Liver (tissue), 8 donors: ENCODE measurements at regions not wholly inside any gene's neighbourhood (a gene's known extent, or its start where the extent isn't known, plus 50 kb on each side); places are given as distances from the start of the nearest gene placed in this dataset.

ENCODE experiments used
- DNase-seq: peaks from one replicate; pipeline ENCODE4 v3.0.0-alpha.2; 2017; ENCODE audit warnings: low spot score
- H3K27ac ChIP-seq, 2 donors: one replicate each; pipeline ENCODE4 v1.7.0; 2013; ENCODE audit warnings: inconsistent platforms in 2 of 2, low read length in 2 of 2, control low read depth in 1 of 2, low read depth in 1 of 2, mild to moderate bottlenecking in 1 of 2
- H3K27me3 ChIP-seq, 4 donors: one replicate each; pipeline versions ENCODE4 v1.6.1 to v1.7.0; 2013; ENCODE audit warnings: low read length in 3 of 4, inconsistent platforms in 1 of 4, mild to moderate bottlenecking in 1 of 4, moderate library complexity in 1 of 4; ENCODE audit not compliant: control insufficient read depth in 4 of 4, insufficient read depth in 4 of 4
- H3K36me3 ChIP-seq, 4 donors: one replicate each; pipeline versions ENCODE4 v1.6.1 to v1.7.0; 2013; ENCODE audit warnings: low read length in 3 of 4, mild to moderate bottlenecking in 3 of 4, low read depth in 1 of 4, moderate library complexity in 1 of 4; ENCODE audit not compliant: control insufficient read depth in 4 of 4, insufficient read depth in 3 of 4
- H3K4me1 ChIP-seq, 4 donors: one replicate each; pipeline versions ENCODE4 v1.6.1 to v1.7.0; 2013; ENCODE audit warnings: low read length in 3 of 4, mild to moderate bottlenecking in 3 of 4, moderate library complexity in 1 of 4; ENCODE audit not compliant: control insufficient read depth in 4 of 4, insufficient read depth in 4 of 4
- H3K4me3 ChIP-seq, 3 donors: one replicate each; pipeline versions ENCODE4 v1.6.1 to v1.7.0; 2013; ENCODE audit warnings: low read length in 3 of 3, control low read depth in 1 of 3, low read depth in 1 of 3, mild to moderate bottlenecking in 1 of 3
- H3K9ac ChIP-seq, 2 donors: one replicate each; pipeline ENCODE4 v1.7.0; 2013; ENCODE audit warnings: low read length in 2 of 2, mild to moderate bottlenecking in 2 of 2, moderate library complexity in 2 of 2, control low read depth in 1 of 2, low read depth in 1 of 2
- H3K9me3 ChIP-seq, 4 donors: one replicate each; pipeline versions ENCODE4 v1.6.1 to v1.7.0; 2013; ENCODE audit warnings: low read length in 3 of 4; ENCODE audit not compliant: control insufficient read depth in 4 of 4
- EGR1 ChIP-seq, 2 donors: IDR thresholded peaks; 2 replicates each; pipeline ENCODE4 v1.6.1; 2016 to 2018; ENCODE audit warnings: antibody characterized with exemption in 2 of 2, low read depth in 2 of 2
- FOXA2 ChIP-seq: IDR thresholded peaks from 2 replicates; pipeline ENCODE4 v1.6.1; 2016; ENCODE audit warnings: antibody characterized with exemption
- GABPA ChIP-seq, 2 donors: IDR thresholded peaks in 1 of 2; conservative IDR thresholded peaks in 1 of 2; 2 replicates each; pipeline ENCODE4 v1.6.1; 2016; ENCODE audit warnings: antibody characterized with exemption in 2 of 2, mild to moderate bottlenecking in 1 of 2, moderate library complexity in 1 of 2
- HNF4A ChIP-seq, 2 donors: conservative IDR thresholded peaks; 2 replicates each; pipeline ENCODE4 v1.6.1; 2016; ENCODE audit warnings: antibody characterized with exemption in 2 of 2, mild to moderate bottlenecking in 2 of 2
- HNF4G ChIP-seq: IDR thresholded peaks from 2 replicates; pipeline ENCODE4 v1.6.1; 2016; ENCODE audit warnings: antibody characterized with exemption
- JUND ChIP-seq, 2 donors: IDR thresholded peaks; 2 replicates each; pipeline ENCODE4 v1.6.1; 2016; ENCODE audit warnings: antibody characterized with exemption in 2 of 2
- NR2F2 ChIP-seq: IDR thresholded peaks from 2 replicates; pipeline ENCODE4 v1.6.1; 2016; ENCODE audit warnings: antibody characterized with exemption
- RAD21 ChIP-seq, 2 donors: IDR thresholded peaks; 2 replicates each; pipeline ENCODE4 v1.6.1; 2016; ENCODE audit warnings: antibody characterized with exemption in 2 of 2, mild to moderate bottlenecking in 2 of 2
- RXRA ChIP-seq, 2 donors: IDR thresholded peaks; 2 replicates each; pipeline ENCODE4 v1.6.1; 2017 to 2018; ENCODE audit warnings: antibody characterized with exemption in 2 of 2, mild to moderate bottlenecking in 1 of 2
- SP1 ChIP-seq: IDR thresholded peaks from 2 replicates; pipeline ENCODE4 v1.6.1; 2018; ENCODE audit warnings: antibody characterized with exemption, mild to moderate bottlenecking
- TAF1 ChIP-seq: conservative IDR thresholded peaks from 2 replicates; pipeline ENCODE4 v1.6.1; 2016; ENCODE audit warnings: antibody characterized with exemption, mild to moderate bottlenecking
- YY1 ChIP-seq: IDR thresholded peaks from 2 replicates; pipeline ENCODE4 v1.6.1; 2016; ENCODE audit warnings: antibody characterized with exemption, mild to moderate bottlenecking
- whole genome bisulfite sequencing: extraction: QIAGEN DNeasy Blood & Tissue Kit; methylation state at CpG from one replicate; pipeline ENCODE4 v1.1.7; 2013; 5-methylcytosine and 5-hydroxymethylcytosine counted together
- TF ChIP-seq, protein P1 (sequence below): IDR thresholded peaks from 2 replicates; pipeline ENCODE4 v1.6.1; 2016; ENCODE audit warnings: antibody characterized with exemption
- TF ChIP-seq, protein P2 (sequence below): fragments of 150-350 bp; IDR thresholded peaks from 2 replicates; pipeline ENCODE4 v1.5.1; 2017; ENCODE audit warnings: improper control_type of control experiment, low read depth, low read length; ENCODE audit not compliant: missing input control
- TF ChIP-seq, protein P3 (sequence below): IDR thresholded peaks from 2 replicates; pipeline ENCODE4 v1.6.1; 2016; ENCODE audit warnings: antibody characterized with exemption
- TF ChIP-seq, protein P4 (sequence below): IDR thresholded peaks from 2 replicates; pipeline ENCODE4 v1.6.1; 2016; ENCODE audit warnings: antibody characterized with exemption, mild to moderate bottlenecking
- TF ChIP-seq, protein P5 (sequence below): IDR thresholded peaks from 2 replicates; pipeline ENCODE4 v1.6.1; 2016; ENCODE audit warnings: antibody characterized with exemption
- donor health status: healthy.
- donor health status: healthy.
- donor health status: healthy.
- donor health status: healthy.
- donor health status: healthy.

DNA sequence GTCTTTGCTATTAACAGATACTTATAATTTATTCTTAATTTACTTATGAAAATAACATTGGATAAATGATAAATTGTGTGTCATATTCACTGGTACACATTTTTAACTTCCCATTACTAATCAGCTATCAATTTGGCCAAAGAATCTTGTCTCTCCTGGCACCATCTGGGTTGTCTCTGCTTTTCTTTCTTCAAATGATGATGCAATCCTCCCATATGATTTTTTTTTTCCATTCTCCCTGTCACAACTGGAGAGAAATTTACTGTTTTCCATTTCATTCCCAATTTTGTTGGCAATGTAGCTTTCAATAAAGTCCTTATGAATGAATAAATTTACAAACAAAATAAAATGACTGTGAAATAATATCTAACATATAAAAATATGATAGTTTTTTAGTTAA lies 743.7 kb upstream of the EPHA6 start:
- DNase-seq, result no peak
- TF ChIP-seq, protein P1, sequence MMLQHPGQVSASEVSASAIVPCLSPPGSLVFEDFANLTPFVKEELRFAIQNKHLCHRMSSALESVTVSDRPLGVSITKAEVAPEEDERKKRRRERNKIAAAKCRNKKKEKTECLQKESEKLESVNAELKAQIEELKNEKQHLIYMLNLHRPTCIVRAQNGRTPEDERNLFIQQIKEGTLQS, result no peak
- TF ChIP-seq NR2F2 (no peak), JUND (IDR thresholded peaks at IDR 0.05) (no peak), HNF4G (no peak), HNF4A (conservative IDR thresholded peaks at IDR 0.05) (no peak), SP1 (no peak), RXRA (IDR thresholded peaks at IDR 0.05) (no peak)
- TF ChIP-seq, protein P2, sequence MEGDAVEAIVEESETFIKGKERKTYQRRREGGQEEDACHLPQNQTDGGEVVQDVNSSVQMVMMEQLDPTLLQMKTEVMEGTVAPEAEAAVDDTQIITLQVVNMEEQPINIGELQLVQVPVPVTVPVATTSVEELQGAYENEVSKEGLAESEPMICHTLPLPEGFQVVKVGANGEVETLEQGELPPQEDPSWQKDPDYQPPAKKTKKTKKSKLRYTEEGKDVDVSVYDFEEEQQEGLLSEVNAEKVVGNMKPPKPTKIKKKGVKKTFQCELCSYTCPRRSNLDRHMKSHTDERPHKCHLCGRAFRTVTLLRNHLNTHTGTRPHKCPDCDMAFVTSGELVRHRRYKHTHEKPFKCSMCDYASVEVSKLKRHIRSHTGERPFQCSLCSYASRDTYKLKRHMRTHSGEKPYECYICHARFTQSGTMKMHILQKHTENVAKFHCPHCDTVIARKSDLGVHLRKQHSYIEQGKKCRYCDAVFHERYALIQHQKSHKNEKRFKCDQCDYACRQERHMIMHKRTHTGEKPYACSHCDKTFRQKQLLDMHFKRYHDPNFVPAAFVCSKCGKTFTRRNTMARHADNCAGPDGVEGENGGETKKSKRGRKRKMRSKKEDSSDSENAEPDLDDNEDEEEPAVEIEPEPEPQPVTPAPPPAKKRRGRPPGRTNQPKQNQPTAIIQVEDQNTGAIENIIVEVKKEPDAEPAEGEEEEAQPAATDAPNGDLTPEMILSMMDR, result no peak
- TF ChIP-seq, protein P3, sequence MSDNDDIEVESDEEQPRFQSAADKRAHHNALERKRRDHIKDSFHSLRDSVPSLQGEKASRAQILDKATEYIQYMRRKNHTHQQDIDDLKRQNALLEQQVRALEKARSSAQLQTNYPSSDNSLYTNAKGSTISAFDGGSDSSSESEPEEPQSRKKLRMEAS, result no peak
- TF ChIP-seq, protein P4, sequence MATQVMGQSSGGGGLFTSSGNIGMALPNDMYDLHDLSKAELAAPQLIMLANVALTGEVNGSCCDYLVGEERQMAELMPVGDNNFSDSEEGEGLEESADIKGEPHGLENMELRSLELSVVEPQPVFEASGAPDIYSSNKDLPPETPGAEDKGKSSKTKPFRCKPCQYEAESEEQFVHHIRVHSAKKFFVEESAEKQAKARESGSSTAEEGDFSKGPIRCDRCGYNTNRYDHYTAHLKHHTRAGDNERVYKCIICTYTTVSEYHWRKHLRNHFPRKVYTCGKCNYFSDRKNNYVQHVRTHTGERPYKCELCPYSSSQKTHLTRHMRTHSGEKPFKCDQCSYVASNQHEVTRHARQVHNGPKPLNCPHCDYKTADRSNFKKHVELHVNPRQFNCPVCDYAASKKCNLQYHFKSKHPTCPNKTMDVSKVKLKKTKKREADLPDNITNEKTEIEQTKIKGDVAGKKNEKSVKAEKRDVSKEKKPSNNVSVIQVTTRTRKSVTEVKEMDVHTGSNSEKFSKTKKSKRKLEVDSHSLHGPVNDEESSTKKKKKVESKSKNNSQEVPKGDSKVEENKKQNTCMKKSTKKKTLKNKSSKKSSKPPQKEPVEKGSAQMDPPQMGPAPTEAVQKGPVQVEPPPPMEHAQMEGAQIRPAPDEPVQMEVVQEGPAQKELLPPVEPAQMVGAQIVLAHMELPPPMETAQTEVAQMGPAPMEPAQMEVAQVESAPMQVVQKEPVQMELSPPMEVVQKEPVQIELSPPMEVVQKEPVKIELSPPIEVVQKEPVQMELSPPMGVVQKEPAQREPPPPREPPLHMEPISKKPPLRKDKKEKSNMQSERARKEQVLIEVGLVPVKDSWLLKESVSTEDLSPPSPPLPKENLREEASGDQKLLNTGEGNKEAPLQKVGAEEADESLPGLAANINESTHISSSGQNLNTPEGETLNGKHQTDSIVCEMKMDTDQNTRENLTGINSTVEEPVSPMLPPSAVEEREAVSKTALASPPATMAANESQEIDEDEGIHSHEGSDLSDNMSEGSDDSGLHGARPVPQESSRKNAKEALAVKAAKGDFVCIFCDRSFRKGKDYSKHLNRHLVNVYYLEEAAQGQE, result no peak
- TF ChIP-seq, protein P5, sequence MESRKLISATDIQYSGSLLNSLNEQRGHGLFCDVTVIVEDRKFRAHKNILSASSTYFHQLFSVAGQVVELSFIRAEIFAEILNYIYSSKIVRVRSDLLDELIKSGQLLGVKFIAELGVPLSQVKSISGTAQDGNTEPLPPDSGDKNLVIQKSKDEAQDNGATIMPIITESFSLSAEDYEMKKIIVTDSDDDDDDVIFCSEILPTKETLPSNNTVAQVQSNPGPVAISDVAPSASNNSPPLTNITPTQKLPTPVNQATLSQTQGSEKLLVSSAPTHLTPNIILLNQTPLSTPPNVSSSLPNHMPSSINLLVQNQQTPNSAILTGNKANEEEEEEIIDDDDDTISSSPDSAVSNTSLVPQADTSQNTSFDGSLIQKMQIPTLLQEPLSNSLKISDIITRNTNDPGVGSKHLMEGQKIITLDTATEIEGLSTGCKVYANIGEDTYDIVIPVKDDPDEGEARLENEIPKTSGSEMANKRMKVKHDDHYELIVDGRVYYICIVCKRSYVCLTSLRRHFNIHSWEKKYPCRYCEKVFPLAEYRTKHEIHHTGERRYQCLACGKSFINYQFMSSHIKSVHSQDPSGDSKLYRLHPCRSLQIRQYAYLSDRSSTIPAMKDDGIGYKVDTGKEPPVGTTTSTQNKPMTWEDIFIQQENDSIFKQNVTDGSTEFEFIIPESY, result no peak
- no peak overlapping the region for H3K27ac ChIP-seq
- H3K9ac ChIP-seq, result no peak overlapping the region
- no peak overlapping the region for H3K4me3 ChIP-seq
- H3K36me3 ChIP-seq, result no peaks in the 10 kb centered on the region
- no peaks in the 10 kb centered on the region for H3K27me3 ChIP-seq
- no peaks in the 10 kb centered on the region for H3K4me1 ChIP-seq
- peaks cover 0 to 3% (median 1%) of the 10 kb centered on the region in 4 donors for H3K9me3 ChIP-seq

DNA sequence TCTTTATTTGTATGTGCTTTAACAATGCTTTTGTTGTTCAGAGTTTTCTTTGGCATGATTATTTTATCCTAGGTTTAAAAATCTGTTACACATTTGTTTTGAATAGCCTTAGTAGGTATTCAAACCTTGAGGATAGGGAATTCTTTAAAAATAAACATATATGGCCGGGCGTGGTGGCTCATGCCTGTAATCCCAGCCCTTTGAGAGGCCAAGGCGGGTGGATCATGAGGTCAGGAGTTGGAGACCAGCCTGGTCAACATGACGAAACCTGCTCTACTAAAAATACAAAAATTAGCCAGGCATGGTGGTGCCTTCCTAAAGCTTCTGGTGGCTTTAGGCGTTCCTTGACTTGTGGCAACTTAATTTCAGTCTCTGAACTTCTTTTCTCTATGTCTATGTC lies 743.3 kb upstream of the EPHA6 start:
- Histone ChIP-seq H3K9ac (no peak overlapping the region), H3K27ac (no peak overlapping the region), H3K9me3 (peaks cover 0 to 3% (median 1%) of the 10 kb centered on the region in 4 donors), H3K27me3 (no peaks in the 10 kb centered on the region), H3K4me3 (no peak overlapping the region), H3K4me1 (no peaks in the 10 kb centered on the region), H3K36me3 (no peaks in the 10 kb centered on the region)
- DNase-seq, result no peak
- 55% methylated on average over 5 of the region's 5 CpGs for WGBS
- TF ChIP-seq, protein P1, result no peak
- TF ChIP-seq RXRA (IDR thresholded peaks at IDR 0.05), result no peak
- TF ChIP-seq TAF1, result no peak
- no peak for TF ChIP-seq EGR1 (IDR thresholded peaks at IDR 0.05; ENCODE audit: low read depth in 2 of 2)
- no peak for TF ChIP-seq FOXA2
- no peak for TF ChIP-seq HNF4G
- TF ChIP-seq HNF4A (conservative IDR thresholded peaks at IDR 0.05), result no peak
- no peak for TF ChIP-seq GABPA (IDR thresholded peaks at IDR 0.05 in 1 of 2, conservative IDR thresholded peaks at IDR 0.05 in 1 of 2)
- TF ChIP-seq, protein P4, result no peak
- TF ChIP-seq NR2F2, result no peak
- no peak for TF ChIP-seq SP1
- TF ChIP-seq JUND (IDR thresholded peaks at IDR 0.05), result no peak
- no peak for TF ChIP-seq RAD21 (IDR thresholded peaks at IDR 0.05)
- TF ChIP-seq, protein P5, result no peak
- TF ChIP-seq YY1, result no peak
